K562 (cell line): ENCODE measurements at regions not wholly inside any gene's neighbourhood (a gene's known extent, or its start where the extent isn't known, plus 50 kb on each side); places are given as distances from the start of the nearest gene placed in this dataset.

Experiments used
- FOXO4 ChIP-seq: fragments of 450-650 bp; formaldehyde crosslinking; IDR thresholded peaks from 2 replicates; pipeline ENCODE4 v1.4.0; 2020; ENCODE audit warnings: mild to moderate bottlenecking, moderate library complexity
- SAFB ChIP-seq: fragments of 200-400 bp; formaldehyde crosslinking; IDR thresholded peaks from 2 replicates; pipeline ENCODE4 v1.6.1; 2017; ENCODE audit warnings: low read depth, low read length, borderline replicate concordance
- ZNF609 ChIP-seq: sonication (generic); formaldehyde crosslinking; IDR thresholded peaks from 2 replicates; pipeline ENCODE4 v1.8.1; 2023; ENCODE audit warnings: missing genetic modification reagents, mild to moderate bottlenecking, borderline replicate concordance

- TF ChIP-seq FOXO4 (CRISPR knock-in tag) (peak; percentile 85; the same call in 1 of the 2 replicates), SAFB (no peak), ZNF609 (peak; percentile 84; the same call in 1 of the 2 replicates)
Observed at GRCh38 chr16:85536411-85537330, 76.5 kb upstream of the GSE1 start (continued).
